NCI-H345 (cell line): ENCODE measurements at regions not wholly inside any gene's neighbourhood (a gene's known extent, or its start where the extent isn't known, plus 50 kb on each side); places are given as distances from the start of the nearest gene placed in this dataset.
"Not testable (repeated sequence)": the region's sequence is repeated elsewhere in the genome, so short reads cannot be mapped to it uniquely, and the experiment has no call there.

Source experiments
- DNase-seq: peaks from one replicate; lab custom pipeline; 2025; lab: John Stamatoyannopoulos, UW

GRCh38 chr2:38243186-38243880 lies 133.7 kb downstream of the ATL2 start:
- DNase-seq, result no peak

GRCh38 chr2:38239452-38239851 lies 137.6 kb downstream of the ATL2 start:
- DNase-seq, result no peak

- DNase-seq, result not testable (repeated sequence)
These were observed 138.4 kb downstream of the ATL2 start for GRCh38 chr2:38238705-38239104.

GRCh38 chr2:38237311-38237710 lies 139.8 kb downstream of the ATL2 start:
- no peak for DNase-seq

GRCh38 chr2:38233231-38233983 lies 143.7 kb downstream of the ATL2 start:
- DNase-seq, result no peak

GRCh38 chr2:38232454-38232853 lies 144.6 kb downstream of the ATL2 start:
- DNase-seq, result no peak

GRCh38 chr2:38230756-38231155 lies 146.3 kb downstream of the ATL2 start:
- peak; percentile 35 for DNase-seq

GRCh38 chr2:38228753-38229152 lies 148.3 kb downstream of the ATL2 start:
- no peak for DNase-seq

- DNase-seq, result no peak
These were observed 149.0 kb upstream of the CYP1B1 start for GRCh38 chr2:38224821-38225437.

- DNase-seq, result no peak
These were observed 148.2 kb upstream of the CYP1B1 start for GRCh38 chr2:38224181-38224580.

- no peak for DNase-seq
These were observed 147.3 kb upstream of the CYP1B1 start for GRCh38 chr2:38223256-38223655.

- DNase-seq, result no peak
These were observed 144.2 kb upstream of the CYP1B1 start for GRCh38 chr2:38220164-38220563.

- no peak for DNase-seq
These were observed 143.0 kb upstream of the CYP1B1 start for GRCh38 chr2:38218995-38219394.

GRCh38 chr2:38218591-38218991 lies 142.6 kb upstream of the CYP1B1 start:
- DNase-seq, result no peak

- no peak for DNase-seq
These were observed 141.6 kb upstream of the CYP1B1 start for GRCh38 chr2:38217401-38218188.

GRCh38 chr2:38216886-38217285 lies 140.9 kb upstream of the CYP1B1 start:
- no peak for DNase-seq

GRCh38 chr2:38215993-38216392 lies 140.0 kb upstream of the CYP1B1 start:
- no peak for DNase-seq

- no peak for DNase-seq
These were observed 139.6 kb upstream of the CYP1B1 start for GRCh38 chr2:38215522-38215921.

GRCh38 chr2:38214209-38214717 lies 138.3 kb upstream of the CYP1B1 start:
- no peak for DNase-seq

GRCh38 chr2:38213619-38214167 lies 137.7 kb upstream of the CYP1B1 start:
- DNase-seq, result no peak

GRCh38 chr2:38212312-38212711 lies 136.4 kb upstream of the CYP1B1 start:
- DNase-seq, result no peak

GRCh38 chr2:38207168-38207567 lies 131.2 kb upstream of the CYP1B1 start:
- no peak for DNase-seq
